GM19023 (cell line): ENCODE measurements at regions not wholly inside any gene's neighbourhood (a gene's known extent, or its start where the extent isn't known, plus 50 kb on each side); places are given as distances from the start of the nearest gene placed in this dataset.

Source experiments
- ATAC-seq: cut with Tn5 transposase; IDR thresholded peaks from one replicate; pipeline ENCODE4 v1.9.1; 2021; ENCODE audit warnings: mild to moderate bottlenecking, moderate library complexity; ENCODE audit not compliant: unreplicated experiment

DNA sequence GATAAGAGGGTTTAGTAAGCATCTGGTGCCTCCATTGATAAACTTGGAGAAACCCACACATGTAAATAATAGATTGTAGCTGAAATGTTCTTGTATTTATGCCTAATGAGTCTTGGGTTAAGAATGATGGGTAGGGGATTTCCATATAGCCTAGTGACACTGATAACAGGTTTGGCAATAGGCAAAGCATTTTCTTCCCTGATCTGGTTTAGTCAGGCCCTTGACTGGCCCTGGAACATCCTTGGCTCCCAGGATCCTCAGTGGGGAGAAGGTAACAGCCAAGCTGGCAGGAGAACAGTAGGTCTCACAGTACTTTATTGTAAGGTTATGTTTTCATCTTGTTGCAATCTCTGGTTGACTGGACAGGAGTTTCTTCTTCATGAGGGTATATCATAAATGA lies 228.4 kb downstream of the DIPK2A start:
- no peak for ATAC-seq

DNA sequence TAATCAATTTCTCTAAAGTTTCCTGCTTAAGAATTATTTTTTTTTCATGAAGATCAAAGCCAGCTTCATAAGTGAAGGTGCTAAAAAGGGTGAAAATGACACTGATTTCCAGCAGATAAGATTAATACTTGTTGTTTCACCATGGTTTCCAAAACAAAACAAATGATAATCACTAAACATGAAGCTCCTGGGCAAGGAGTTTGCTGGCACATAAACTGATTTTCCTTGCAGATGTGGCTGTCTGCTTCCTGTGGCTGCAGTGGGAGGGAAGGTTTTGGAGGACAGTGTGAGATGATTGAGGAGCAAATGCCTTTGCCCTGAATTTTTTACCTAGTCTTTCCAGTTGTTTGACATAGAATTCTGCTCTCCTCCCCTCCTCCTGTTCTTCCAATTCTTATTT lies 228.8 kb downstream of the DIPK2A start:
- ATAC-seq: no peak

DNA sequence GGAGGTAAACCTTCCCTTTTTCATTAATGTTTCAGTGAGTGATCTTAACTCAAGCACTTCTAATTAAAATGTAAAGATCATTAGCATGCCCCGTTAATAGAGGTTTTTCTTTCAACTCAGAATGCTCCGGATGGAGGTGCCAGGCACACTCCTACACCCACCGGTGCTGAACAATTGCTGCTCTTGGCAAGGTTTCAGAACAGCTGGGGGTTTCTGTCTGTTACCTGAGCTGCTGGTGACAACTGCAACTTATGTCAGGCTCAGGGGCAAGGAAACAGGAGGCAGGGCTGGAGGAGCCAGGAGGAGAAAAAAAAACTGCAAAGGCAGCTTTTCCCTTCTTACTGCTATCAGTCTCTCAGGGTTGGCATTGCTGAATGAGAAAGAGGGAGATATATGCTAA lies 250.1 kb downstream of the DIPK2A start:
- no peak for ATAC-seq

- ATAC-seq: no peak
Observed at GRCh38 chr3:144229330-144229729, 257.7 kb downstream of the DIPK2A start.

DNA sequence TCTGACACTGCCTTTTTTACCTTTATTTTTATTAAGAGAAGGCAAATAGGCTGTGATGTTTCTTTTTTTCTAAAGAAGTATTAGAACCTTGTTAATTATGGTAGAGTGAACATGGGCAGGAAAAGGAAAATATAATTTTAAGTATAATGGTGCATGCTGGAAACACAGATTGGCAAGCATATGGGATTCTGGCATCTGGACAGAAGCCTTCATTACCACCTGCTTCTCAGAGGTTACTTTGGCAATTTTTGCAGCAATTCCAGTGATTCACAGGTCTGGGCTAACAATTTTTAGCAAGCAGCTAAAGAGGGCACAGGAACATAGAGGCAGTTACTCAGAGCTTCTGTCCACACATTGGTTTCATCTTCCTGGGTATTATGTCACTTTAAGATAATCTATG lies 258.3 kb downstream of the DIPK2A start:
- ATAC-seq: no peak

- ATAC-seq: no peak
Observed at GRCh38 chr3:144235489-144235888, 263.9 kb downstream of the DIPK2A start.

DNA sequence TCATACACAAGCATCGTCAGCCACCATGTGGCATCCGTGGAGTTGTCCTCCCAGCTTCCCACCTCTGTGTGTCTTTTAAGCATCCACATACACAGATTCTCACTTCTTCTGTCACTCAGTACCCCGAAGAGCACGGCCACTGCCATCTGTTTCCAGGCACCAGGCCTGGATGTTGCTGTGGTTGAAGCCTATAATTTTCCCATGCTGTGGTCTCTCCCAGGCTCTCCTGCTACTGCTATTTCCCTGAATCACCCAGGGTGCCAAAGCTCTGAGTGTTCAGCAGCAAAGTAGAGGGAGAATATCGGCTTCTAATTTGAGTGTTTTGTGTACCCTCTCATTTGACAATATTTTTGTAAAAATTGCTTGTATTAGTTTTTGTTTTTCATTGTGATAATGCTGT lies 265.7 kb downstream of the DIPK2A start:
- ATAC-seq: no peak

GRCh38 chr3:144241404-144241803 lies 269.8 kb downstream of the DIPK2A start:
- no peak for ATAC-seq

DNA sequence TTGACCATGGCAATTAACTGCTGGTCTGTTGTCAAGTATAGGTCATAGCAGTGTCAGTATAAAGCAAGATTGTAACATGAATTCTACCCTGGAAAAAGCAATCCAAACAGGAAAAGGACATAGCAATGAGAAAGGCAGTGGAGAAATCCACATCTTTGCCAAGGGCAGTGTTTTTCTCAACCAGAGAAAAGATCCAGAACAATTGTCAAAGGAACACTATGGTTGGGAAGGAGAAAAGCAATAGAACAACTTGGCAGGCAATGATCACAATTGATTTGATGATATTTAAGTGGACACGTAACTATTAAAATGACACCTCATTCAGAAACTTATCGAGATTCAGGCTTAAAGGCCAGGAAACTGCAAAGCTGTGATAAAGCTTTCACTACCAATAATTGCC lies 271.1 kb downstream of the DIPK2A start:
- ATAC-seq: no peak

DNA sequence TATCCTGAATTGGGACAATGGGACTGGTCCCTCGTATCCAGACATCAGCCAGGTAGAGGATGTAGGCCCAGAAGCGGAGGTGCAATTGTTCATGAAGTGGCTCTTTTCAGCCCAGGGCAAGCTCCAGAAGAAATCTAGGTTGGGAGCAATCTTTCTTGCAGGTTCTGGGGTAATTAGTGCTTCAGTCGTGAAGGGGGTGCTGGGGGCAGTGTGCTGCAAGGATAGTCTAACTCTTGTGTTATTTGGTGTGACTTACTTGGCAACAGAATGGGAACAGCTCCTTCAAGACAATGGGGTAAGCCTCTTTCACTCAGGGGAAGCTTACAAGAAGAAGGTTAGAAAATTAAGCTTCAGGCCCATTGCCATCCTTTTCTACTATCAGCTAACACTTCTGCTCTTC lies 273.0 kb downstream of the DIPK2A start:
- no peak for ATAC-seq

DNA sequence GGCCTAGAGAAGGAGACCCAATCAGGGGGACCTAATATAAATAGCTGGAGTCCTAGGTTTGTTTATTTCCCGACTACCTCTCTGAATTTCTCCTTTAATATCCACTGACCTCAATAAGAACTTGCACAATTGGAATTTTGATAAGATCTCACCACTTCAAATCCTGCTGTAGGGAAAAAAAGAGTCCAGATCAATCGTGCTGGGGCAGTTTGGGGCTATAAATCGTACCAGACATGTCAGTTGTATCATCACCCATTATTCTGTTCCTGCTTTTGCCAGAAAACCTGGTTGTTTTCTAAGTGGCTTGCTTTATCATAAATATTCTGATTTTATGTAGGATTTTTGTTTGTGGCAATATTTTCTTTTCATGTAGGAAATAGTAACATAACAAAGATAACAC lies 281.3 kb downstream of the DIPK2A start:
- no peak for ATAC-seq

- no peak for ATAC-seq
Observed at GRCh38 chr3:144257381-144257780, 285.8 kb downstream of the DIPK2A start.

DNA sequence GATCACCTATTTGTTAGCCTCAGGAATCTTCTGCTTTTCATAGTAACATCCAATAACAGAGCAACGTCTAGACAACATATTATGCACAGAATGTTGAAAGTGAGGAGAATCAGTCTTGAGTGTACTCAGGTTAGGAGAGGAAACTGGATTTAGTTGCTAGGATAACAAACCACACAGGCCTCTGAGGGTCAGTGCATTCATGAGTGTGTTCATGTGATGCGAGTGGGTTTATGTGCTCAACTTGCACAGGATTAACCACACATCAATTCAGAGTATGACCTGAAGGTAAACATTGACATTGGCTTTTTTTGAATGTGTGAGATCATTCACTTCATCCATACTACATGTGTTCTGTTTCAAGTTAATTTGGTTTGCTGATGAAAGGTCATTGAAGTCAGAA lies 287.6 kb downstream of the DIPK2A start:
- ATAC-seq: no peak

DNA sequence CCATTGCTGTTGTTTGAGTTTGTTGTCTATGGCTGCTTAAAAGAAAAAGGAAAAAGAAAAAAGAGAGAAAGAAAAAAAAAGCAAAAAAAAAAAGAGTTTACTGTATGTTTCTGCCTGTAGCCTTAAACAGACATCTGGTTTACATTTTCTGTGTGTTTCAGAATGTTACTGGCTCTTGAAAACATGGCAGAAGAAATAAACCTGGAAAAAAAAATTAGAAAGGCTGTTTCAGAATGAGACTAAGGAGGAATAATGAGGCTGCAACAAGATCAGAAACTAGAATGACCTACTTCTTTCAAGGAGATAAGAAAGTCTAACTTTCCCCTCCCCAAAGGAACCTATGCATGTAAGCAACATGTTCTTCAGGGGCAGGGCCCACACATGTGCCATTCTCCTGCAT lies 292.1 kb downstream of the DIPK2A start:
- no peak for ATAC-seq

DNA sequence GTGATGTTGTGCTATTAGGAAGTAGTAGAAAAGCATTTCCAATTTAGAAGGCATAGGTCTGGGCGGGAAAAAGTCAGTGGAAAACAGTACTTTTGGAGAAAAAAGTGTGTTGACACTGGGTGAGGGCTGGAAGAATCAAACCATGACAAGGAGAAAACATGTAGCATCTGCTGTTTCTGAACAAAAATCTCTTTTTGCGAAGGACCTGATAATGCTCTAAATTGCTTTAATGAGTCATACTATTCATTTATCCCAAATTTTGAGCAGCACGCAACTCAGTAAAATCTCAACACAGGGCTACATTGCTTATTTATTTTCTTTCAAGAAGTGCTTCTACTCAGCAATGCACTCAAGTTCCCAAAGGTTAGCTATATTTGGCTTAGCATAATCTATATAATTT lies 292.7 kb downstream of the DIPK2A start:
- ATAC-seq: no peak

GRCh38 chr3:144264794-144265193 lies 293.2 kb downstream of the DIPK2A start:
- no peak for ATAC-seq

DNA sequence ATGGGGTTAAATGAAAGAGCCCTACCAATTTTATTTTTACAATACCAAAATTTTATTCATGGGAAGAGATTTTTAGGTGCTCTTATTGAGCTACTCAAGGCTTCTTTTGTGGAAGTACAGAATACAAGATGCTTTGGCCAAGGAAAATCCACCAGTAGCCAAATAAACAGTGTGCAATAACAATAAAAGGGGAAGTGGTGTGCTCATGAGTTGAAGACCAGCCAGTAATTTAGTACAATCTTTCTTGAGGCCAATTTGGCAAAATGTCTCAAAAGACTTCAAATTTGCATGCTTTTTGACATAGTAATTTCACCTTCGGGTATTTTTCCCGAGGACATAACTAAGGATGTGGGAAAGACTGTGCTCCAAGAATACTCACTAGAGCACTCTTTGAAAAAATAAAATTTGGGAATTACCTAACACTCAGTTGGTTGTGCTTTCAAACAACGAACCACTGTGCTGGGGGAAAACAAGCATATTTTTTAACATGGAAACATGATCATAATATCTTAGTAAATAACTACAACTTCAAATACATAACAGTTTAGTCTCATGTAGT lies 294.0 kb downstream of the DIPK2A start:
- ATAC-seq: no peak

DNA sequence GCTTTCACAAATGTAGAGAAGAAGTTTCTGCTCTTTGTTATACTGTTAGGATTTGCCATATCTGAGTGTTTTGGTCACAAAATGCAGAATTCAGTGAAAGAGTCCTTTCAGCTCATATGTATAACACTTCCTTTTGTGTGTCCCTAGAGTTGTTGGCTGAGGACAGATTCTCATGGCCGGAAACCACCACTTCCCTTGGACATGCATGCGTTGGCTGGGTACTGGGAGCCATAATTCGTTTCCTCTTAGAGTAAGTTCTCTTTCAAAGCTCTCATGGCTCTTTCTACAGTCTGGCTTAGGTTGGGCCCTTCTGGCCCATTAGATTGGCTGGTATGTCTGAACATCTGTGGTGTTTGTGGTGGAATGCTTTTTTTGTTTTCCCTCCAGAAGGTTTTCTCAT lies 298.5 kb downstream of the DIPK2A start:
- ATAC-seq: no peak

DNA sequence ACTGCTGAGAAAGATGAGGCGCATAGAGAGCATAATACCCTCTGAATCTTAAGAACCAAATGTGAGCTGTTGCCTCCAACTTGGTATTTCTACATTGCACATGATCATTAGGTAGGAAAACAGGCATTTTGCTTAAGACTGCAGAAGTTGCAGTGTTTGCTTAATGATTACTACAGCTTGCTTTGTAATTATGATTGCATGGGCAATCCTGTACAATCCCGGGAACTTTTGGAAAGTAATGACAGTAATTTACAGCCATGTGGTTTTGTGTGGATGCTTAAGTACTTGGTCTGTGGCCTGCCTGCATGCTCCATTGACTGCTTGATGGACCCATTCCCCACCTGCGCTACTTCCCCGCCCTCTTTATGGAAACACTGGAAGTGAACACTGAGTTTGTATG lies 301.1 kb downstream of the DIPK2A start:
- no peak for ATAC-seq

GRCh38 chr3:144273601-144274000 lies 302.0 kb downstream of the DIPK2A start:
- no peak for ATAC-seq

DNA sequence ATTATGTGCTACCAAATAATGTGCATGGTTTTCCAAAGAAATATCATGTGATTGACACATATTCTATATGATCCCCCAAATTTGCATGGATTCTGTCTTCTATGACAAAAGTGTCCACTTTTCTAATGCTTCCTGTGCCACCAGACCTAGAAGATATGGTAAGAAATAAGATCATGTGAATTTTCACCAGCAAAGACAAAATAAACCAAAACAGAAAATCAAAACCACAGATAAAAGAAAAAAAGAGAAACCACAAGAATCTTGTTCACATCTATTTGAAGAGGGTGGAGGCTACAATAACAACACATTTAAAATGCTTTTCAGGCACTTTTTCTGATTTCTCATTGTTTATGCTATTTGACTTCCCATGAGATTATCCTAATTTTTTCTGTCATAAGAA lies 303.4 kb downstream of the DIPK2A start:
- ATAC-seq: no peak

DNA sequence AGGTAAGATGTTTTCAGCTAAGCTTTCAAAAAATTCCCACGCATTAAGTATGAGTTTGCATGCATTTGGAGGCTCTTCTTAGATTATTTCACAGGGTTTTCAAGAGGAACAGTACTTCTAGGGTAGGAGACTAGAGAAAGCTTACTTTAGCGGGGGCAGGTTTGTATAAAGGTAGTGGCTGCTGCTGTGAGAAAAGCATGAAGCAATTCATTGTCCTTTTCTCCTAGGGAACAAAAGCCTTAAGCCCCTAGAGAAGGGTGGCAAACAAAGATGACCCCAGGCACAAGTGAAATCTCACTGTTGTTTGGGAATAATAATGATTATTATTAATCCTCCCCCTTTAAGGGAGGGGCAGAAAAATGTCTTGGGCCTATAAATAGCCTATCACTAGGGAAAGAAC lies 310.7 kb downstream of the DIPK2A start:
- ATAC-seq: no peak

DNA sequence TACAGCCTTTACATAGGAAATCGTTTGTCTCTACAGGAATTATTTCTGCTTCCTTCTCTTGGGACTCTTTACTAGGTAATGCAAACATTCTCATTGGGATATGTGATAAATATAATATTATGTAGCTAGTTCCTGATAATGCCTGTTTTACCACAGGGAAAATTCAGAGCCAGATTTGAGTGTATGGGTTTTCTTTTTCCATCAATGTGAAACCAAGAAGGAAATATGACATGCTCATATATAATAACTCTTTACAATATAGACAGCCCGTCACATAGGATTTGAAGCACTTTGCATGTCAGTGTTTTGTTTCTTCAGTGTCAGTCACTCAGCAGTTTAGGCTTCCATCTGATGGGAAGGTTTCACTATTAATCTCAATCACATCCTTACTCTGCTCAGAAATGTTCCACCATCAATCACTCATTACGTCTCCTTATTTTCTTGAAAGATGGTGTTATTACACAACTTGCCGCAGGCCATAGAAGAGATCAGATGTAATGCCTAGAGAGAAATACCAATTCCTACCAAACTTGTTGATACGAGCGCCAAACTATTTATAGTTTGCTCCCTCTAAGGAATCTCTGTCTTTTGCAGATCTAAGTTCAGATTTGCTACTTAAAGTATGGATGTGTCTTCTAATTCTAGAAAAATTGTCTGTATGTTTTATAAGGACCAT lies 314.8 kb downstream of the DIPK2A start:
- no peak for ATAC-seq
